Panc1 (cell line): ENCODE measurements at regions not wholly inside any gene's neighbourhood (a gene's known extent, or its start where the extent isn't known, plus 50 kb on each side); places are given as distances from the start of the nearest gene placed in this dataset.
"Not testable (repeated sequence)": the region's sequence is repeated elsewhere in the genome, so short reads cannot be mapped to it uniquely, and the experiment has no call there.

Source experiments
- ATAC-seq: fragments of 200-7000 bp; cut with Tn5 transposase; 2 replicates; pipeline ENCODE4 v1.9.1; 2020; ENCODE audit warnings: mild to moderate bottlenecking, moderate library complexity
- BruUV-seq: library from RNA; stranded (reverse); fragments of 400-500 nt; replicated peaks from 2 replicates; lab custom pipeline; 2021; lab: Mats Ljungman, UMichigan
- CTCF ChIA-PET: fragments of 300-600 bp; sonication (Branson Sonifier 250); formaldehyde crosslinking; loops from one replicate; lab custom pipeline; 2022; ENCODE audit warnings: antibody characterized with exemption; lab: Charles Lee
- POLR2A ChIA-PET: fragments of 300-600 bp; sonication (Branson Sonifier 250); formaldehyde crosslinking; loops from one replicate; lab custom pipeline; 2022; ENCODE audit warnings: antibody characterized with exemption; lab: Charles Lee
- DNase-seq: peaks from one replicate; pipeline ENCODE4 v3.0.0-alpha.2; 2010; ENCODE audit warnings: low read depth, low spot score
- H3K27ac ChIP-seq: 2 replicates; pipeline ENCODE4 v1.5.1; 2011; ENCODE audit warnings: mild to moderate bottlenecking, low read length, inconsistent platforms
- H3K27me3 ChIP-seq: fragments of 200-500 bp; sonication (Bioruptor generic); 2 replicates; pipeline ENCODE4 v1.6.0; 2014; ENCODE audit warnings: low read length, inconsistent platforms; ENCODE audit not compliant: control insufficient read depth, insufficient read depth
- H3K36me3 ChIP-seq: fragments of 200-500 bp; sonication (Bioruptor generic); 2 replicates; pipeline ENCODE4 v1.5.1; 2014; ENCODE audit warnings: inconsistent platforms, mild to moderate bottlenecking, low read length, moderate library complexity; ENCODE audit not compliant: control insufficient read depth, insufficient read depth
- H3K4me1 ChIP-seq: 2 replicates; pipeline ENCODE4 v1.5.1; 2011; ENCODE audit warnings: inconsistent platforms, mild to moderate bottlenecking, low read length, moderate library complexity; ENCODE audit not compliant: control insufficient read depth, insufficient read depth
- H3K4me3 ChIP-seq, 2 experiments: 2 replicates each; pipeline ENCODE4 v1.5.1; 2011 to 2012; ENCODE audit warnings: low read depth in 2 of 2, low read length in 2 of 2, mild to moderate bottlenecking in 2 of 2, inconsistent platforms in 1 of 2, moderate library complexity in 1 of 2
- H3K9me3 ChIP-seq: fragments of 200-500 bp; sonication (Bioruptor generic); 2 replicates; pipeline ENCODE4 v1.5.1; 2014; ENCODE audit warnings: low read depth, mild to moderate bottlenecking, inconsistent platforms, low read length, moderate library complexity; ENCODE audit not compliant: control insufficient read depth, insufficient read depth
- POLR2AphosphoS5 ChIP-seq: IDR thresholded peaks from 2 replicates; pipeline ENCODE4 v1.6.1; 2012; ENCODE audit warnings: mild to moderate bottlenecking, low read depth, low read length, moderate library complexity
- SIN3A ChIP-seq: IDR thresholded peaks from 2 replicates; pipeline ENCODE4 v1.6.1; 2012; ENCODE audit warnings: low read depth, mild to moderate bottlenecking, low read length, moderate library complexity, borderline replicate concordance; ENCODE audit not compliant: insufficient read depth
- TCF7L2 ChIP-seq: IDR thresholded peaks from 2 replicates; pipeline ENCODE4 v1.6.1; 2011; ENCODE audit warnings: mild to moderate bottlenecking, low read depth, low read length, inconsistent platforms
- in situ Hi-C: cut with HindIII; loops from 2 replicates; pipeline ENCODE4 v1.10.0; 2016; ENCODE audit warnings: low sequenced_read_pairs, low pct_unique_long_range_greater_than_20kb
- intact Hi-C: fragments of 100-400 bp; cut with micrococcal nuclease; formaldehyde crosslinking; loops from one replicate; pipeline ENCODE4 v1.10.0; 2022; ENCODE audit not compliant: unreplicated experiment
- TF ChIP-seq, protein P1 (sequence below), 2 experiments: IDR thresholded peaks; 2 replicates each; pipeline ENCODE4 v1.6.1; 2011 to 2012; ENCODE audit warnings: low read depth in 2 of 2, control low read depth in 1 of 2, low read length in 1 of 2, mild to moderate bottlenecking in 1 of 2, moderate library complexity in 1 of 2; ENCODE audit not compliant: insufficient read depth in 1 of 2
- TF ChIP-seq, protein P2 (sequence below): fragments of 450-650 bp; IDR thresholded peaks from 2 replicates; pipeline ENCODE4 v1.5.1; 2017; ENCODE audit warnings: mild to moderate bottlenecking

DNA sequence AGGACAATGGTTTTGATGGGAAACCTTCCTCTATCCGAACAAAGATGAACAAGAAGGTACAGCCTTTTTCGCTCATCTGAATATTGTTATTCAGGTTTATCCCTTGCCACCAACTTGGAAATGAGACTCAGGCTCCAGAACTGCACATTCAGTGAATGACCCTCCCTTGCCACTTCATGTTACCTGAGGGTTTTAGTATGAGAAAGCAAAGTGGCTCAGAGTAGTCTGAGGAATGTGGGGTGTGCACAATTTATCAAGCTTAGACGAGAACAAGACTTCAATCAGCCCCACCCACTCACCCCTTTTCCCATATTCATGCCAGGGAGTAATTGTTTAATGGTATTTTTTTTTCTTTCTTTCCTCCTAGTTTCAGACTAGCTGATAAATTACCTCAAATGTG is 265.3 kb upstream of the POU1F1 start:
- ATAC-seq = no peak
- no peak for DNase-seq
- Histone ChIP-seq H3K36me3 (no peaks in the 10 kb centered on the region), H3K27ac (no peak overlapping the region), H3K9me3 (no peaks in the 10 kb centered on the region), H3K4me1 (no peaks in the 10 kb centered on the region), H3K4me3 (no peak overlapping the region), H3K27me3 (no peaks in the 10 kb centered on the region)
- no peak for TF ChIP-seq TCF7L2
- TF ChIP-seq, protein P1, sequence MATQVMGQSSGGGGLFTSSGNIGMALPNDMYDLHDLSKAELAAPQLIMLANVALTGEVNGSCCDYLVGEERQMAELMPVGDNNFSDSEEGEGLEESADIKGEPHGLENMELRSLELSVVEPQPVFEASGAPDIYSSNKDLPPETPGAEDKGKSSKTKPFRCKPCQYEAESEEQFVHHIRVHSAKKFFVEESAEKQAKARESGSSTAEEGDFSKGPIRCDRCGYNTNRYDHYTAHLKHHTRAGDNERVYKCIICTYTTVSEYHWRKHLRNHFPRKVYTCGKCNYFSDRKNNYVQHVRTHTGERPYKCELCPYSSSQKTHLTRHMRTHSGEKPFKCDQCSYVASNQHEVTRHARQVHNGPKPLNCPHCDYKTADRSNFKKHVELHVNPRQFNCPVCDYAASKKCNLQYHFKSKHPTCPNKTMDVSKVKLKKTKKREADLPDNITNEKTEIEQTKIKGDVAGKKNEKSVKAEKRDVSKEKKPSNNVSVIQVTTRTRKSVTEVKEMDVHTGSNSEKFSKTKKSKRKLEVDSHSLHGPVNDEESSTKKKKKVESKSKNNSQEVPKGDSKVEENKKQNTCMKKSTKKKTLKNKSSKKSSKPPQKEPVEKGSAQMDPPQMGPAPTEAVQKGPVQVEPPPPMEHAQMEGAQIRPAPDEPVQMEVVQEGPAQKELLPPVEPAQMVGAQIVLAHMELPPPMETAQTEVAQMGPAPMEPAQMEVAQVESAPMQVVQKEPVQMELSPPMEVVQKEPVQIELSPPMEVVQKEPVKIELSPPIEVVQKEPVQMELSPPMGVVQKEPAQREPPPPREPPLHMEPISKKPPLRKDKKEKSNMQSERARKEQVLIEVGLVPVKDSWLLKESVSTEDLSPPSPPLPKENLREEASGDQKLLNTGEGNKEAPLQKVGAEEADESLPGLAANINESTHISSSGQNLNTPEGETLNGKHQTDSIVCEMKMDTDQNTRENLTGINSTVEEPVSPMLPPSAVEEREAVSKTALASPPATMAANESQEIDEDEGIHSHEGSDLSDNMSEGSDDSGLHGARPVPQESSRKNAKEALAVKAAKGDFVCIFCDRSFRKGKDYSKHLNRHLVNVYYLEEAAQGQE (IDR thresholded peaks at IDR 0.05; ENCODE audit: insufficient read depth in 1 of 2, low read depth in 2 of 2, low read length in 1 of 2) = no peak
- TF ChIP-seq POLR2AphosphoS5 = no peak
- TF ChIP-seq, protein P2, sequence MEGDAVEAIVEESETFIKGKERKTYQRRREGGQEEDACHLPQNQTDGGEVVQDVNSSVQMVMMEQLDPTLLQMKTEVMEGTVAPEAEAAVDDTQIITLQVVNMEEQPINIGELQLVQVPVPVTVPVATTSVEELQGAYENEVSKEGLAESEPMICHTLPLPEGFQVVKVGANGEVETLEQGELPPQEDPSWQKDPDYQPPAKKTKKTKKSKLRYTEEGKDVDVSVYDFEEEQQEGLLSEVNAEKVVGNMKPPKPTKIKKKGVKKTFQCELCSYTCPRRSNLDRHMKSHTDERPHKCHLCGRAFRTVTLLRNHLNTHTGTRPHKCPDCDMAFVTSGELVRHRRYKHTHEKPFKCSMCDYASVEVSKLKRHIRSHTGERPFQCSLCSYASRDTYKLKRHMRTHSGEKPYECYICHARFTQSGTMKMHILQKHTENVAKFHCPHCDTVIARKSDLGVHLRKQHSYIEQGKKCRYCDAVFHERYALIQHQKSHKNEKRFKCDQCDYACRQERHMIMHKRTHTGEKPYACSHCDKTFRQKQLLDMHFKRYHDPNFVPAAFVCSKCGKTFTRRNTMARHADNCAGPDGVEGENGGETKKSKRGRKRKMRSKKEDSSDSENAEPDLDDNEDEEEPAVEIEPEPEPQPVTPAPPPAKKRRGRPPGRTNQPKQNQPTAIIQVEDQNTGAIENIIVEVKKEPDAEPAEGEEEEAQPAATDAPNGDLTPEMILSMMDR = no peak
- no peak for TF ChIP-seq SIN3A
- in situ Hi-C loops = no loop called here
- intact Hi-C loops = no loop called here
- CTCF ChIA-PET = no interaction called here
- BruUV-seq = no TSS peak
- POLR2A ChIA-PET = no interaction called here

DNA sequence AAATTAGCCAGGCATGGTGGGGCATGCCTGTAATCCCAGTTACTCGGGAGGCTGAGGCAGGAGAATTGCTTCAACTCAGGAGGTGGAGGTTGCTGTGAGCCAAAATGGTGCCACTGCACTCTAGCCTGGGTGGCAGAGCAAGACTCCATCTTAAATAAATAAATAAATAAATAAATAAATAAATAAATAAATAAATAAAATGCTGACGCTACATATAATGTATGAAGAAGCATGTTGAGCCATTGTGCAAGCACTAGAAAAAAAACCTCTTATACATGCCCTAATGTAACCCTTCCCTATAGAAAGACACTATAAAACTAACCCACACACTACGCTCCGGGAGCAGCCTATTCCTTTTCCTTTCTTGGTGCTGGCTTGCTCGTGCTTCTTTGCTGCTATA is 262.3 kb upstream of the POU1F1 start:
- POLR2A ChIA-PET = not testable (repeated sequence)

DNA sequence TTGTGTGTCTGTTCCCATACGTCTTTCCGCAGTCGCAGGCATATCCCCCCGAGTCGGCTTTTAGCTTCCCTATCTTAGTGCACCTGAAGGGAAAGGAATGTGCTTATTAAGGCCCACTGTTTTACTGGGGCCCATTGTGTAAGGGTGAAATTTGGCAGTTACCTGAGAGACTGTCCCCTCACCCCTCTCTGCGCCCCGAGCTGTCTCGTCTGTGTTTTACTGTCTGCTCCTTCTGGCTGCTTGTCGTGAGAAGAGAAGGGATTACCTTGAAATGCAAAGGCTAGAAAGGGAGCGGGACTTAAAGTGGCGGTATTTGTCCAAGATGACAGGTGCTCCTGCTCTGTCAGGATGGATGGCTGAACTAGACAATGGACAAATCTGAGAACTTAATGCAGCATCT is 233.0 kb upstream of the POU1F1 start:
- intact Hi-C loops (no loop called here), in situ Hi-C loops (no loop called here)
- no peaks in the 10 kb centered on the region for H3K4me1 ChIP-seq
- ChIA-PET POLR2A (no interaction called here), CTCF (no interaction called here)
- ATAC-seq = no peak
- BruUV-seq = no TSS peak
- no peaks in the 10 kb centered on the region for H3K9me3 ChIP-seq
- no peak for DNase-seq
- H3K27ac ChIP-seq = no peak overlapping the region
- H3K4me3 ChIP-seq = no peak overlapping the region
- TF ChIP-seq SIN3A (no peak), TCF7L2 (no peak), POLR2AphosphoS5 (no peak)
- TF ChIP-seq, protein P1 (IDR thresholded peaks at IDR 0.05; ENCODE audit: insufficient read depth in 1 of 2, low read depth in 2 of 2, low read length in 1 of 2) = no peak
- TF ChIP-seq, protein P2 = no peak
- H3K27me3 ChIP-seq = no peaks in the 10 kb centered on the region
- no peaks in the 10 kb centered on the region; the same call in 1 of the 2 replicates for H3K36me3 ChIP-seq

More for the DNA sequence above, 262.3 kb upstream of the POU1F1 start:
- in situ Hi-C loops, H3K27ac ChIP-seq, H3K36me3 ChIP-seq, H3K4me1 ChIP-seq, CTCF ChIA-PET, DNase-seq, H3K4me3 ChIP-seq, ATAC-seq, H3K9me3 ChIP-seq, H3K27me3 ChIP-seq, BruUV-seq, intact Hi-C loops: not testable (repeated sequence)
